Esophagus squamous epithelium (tissue), 4 donors: ENCODE measurements at regions not wholly inside any gene's neighbourhood (a gene's known extent, or its start where the extent isn't known, plus 50 kb on each side); places are given as distances from the start of the nearest gene placed in this dataset.

Experiments used
- POLR2A ChIP-seq, 4 donors: fragments of 450-650 bp; IDR thresholded peaks; one replicate each; pipeline ENCODE4 v1.6.1; 2017; ENCODE audit warnings: antibody characterized with exemption in 4 of 4, mild to moderate bottlenecking in 4 of 4, moderate library complexity in 3 of 4
- TF ChIP-seq, protein P1 (sequence below), 6 experiments: fragments of 450-650 bp in 4 of 6; fragments of 200-600 bp in 2 of 6; sonication (generic) in 2 of 6; IDR thresholded peaks; one replicate each; pipeline ENCODE4 v1.5.1; 2016 to 2019; ENCODE audit warnings: antibody characterized with exemption in 6 of 6, mild to moderate bottlenecking in 4 of 6, moderate library complexity in 4 of 6

DNA sequence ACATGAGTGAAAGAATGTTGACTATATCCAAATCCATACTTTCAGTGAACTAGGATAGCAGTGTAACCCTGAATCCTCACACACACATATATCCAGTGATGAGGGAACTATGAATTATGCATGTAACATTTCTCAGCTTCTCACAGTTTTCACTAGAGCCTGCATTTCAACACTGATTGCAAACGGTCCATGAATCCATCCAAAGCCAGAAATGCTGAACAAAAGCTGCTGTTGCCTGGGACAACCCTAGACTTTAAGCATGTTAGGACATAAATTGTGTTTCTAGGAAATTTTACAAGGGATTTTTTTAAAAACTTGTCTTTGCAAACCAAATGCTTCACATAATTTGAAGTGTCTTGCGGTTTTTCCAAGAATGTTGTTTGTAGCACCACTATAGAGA, 2010.0 kb upstream of the WWC1 start:
- TF ChIP-seq, protein P1, sequence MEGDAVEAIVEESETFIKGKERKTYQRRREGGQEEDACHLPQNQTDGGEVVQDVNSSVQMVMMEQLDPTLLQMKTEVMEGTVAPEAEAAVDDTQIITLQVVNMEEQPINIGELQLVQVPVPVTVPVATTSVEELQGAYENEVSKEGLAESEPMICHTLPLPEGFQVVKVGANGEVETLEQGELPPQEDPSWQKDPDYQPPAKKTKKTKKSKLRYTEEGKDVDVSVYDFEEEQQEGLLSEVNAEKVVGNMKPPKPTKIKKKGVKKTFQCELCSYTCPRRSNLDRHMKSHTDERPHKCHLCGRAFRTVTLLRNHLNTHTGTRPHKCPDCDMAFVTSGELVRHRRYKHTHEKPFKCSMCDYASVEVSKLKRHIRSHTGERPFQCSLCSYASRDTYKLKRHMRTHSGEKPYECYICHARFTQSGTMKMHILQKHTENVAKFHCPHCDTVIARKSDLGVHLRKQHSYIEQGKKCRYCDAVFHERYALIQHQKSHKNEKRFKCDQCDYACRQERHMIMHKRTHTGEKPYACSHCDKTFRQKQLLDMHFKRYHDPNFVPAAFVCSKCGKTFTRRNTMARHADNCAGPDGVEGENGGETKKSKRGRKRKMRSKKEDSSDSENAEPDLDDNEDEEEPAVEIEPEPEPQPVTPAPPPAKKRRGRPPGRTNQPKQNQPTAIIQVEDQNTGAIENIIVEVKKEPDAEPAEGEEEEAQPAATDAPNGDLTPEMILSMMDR (IDR thresholded peaks at IDR 0.05) = no peak
- TF ChIP-seq POLR2A (IDR thresholded peaks at IDR 0.05) = no peak
